Neural cell (in vitro differentiated cells): ENCODE measurements at regions not wholly inside any gene's neighbourhood (a gene's known extent, or its start where the extent isn't known, plus 50 kb on each side); places are given as distances from the start of the nearest gene placed in this dataset.

Experiments
- H2AFZ ChIP-seq: fragments of 200-600, 300-800 bp; sonication (generic), shearing (Covaris generic); 2 replicates; pipeline ENCODE4 v1.6.0; 2014; ENCODE audit warnings: low read depth, mild to moderate bottlenecking, antibody characterized with exemption, low read length, moderate library complexity
- H3F3A ChIP-seq: fragments of 200-600 bp; shearing (Covaris generic); 2 replicates; pipeline ENCODE4 v1.6.1; 2016; ENCODE audit warnings: mild to moderate bottlenecking, moderate library complexity, mixed read lengths, antibody characterized with exemption, low read length; ENCODE audit not compliant: insufficient read depth, poor library complexity, severe bottlenecking
- H3K27ac ChIP-seq: fragments of 200-600, 300-800 bp; sonication (generic), shearing (Covaris generic); 2 replicates; pipeline ENCODE4 v1.5.1; 2014; ENCODE audit warnings: mild to moderate bottlenecking, low read length, moderate library complexity
- H3K27me3 ChIP-seq: fragments of 300-800, 200-600 bp; sonication (generic), shearing (Covaris generic); 2 replicates; pipeline ENCODE4 v1.6.0; 2014; ENCODE audit warnings: mild to moderate bottlenecking, low read depth, low read length, moderate library complexity; ENCODE audit not compliant: insufficient read depth
- H3K36me3 ChIP-seq: fragments of 300-800, 200-600 bp; sonication (generic), shearing (Covaris generic); 2 replicates; pipeline ENCODE4 v1.5.1; 2014; ENCODE audit warnings: mild to moderate bottlenecking, antibody characterized with exemption, low read length, moderate library complexity; ENCODE audit not compliant: insufficient read depth
- H3K4me2 ChIP-seq: fragments of 300-800, 200-600 bp; sonication (generic), shearing (Covaris generic); 2 replicates; pipeline ENCODE4 v1.6.0; 2014; ENCODE audit warnings: mild to moderate bottlenecking, low read length
- H3K4me3 ChIP-seq: fragments of 300-800, 200-600 bp; sonication (generic), shearing (Covaris generic); 2 replicates; pipeline ENCODE4 v1.5.1; 2014; ENCODE audit warnings: mild to moderate bottlenecking, low read length, moderate library complexity
- H3K79me2 ChIP-seq: fragments of 200-600 bp; shearing (Covaris generic); replicated peaks from 2 replicates; pipeline ENCODE4 v1.6.0; 2014; ENCODE audit warnings: mild to moderate bottlenecking, low read length, moderate library complexity; ENCODE audit not compliant: insufficient read depth
- H3K9ac ChIP-seq: fragments of 300-800, 200-600 bp; sonication (generic), shearing (Covaris generic); 2 replicates; pipeline ENCODE4 v1.6.1; 2016; ENCODE audit warnings: mild to moderate bottlenecking, low read length, mixed read lengths
- H3K9me2 ChIP-seq: fragments of 200-600 bp; shearing (Covaris generic); 2 replicates; pipeline ENCODE4 v1.6.1; 2016; ENCODE audit warnings: mild to moderate bottlenecking, low read length, mixed read lengths; ENCODE audit not compliant: insufficient read depth
- H3K9me3 ChIP-seq: fragments of 200-600, 300-800 bp; sonication (generic), shearing (Covaris generic); 2 replicates; pipeline ENCODE4 v1.6.1; 2016; ENCODE audit warnings: mild to moderate bottlenecking, mixed run types, low read length, moderate library complexity, mixed read lengths
- H4K20me1 ChIP-seq: fragments of 200-600 bp; shearing (Covaris generic); 2 replicates; pipeline ENCODE4 v1.6.1; 2016; ENCODE audit warnings: mild to moderate bottlenecking, mixed run types; ENCODE audit not compliant: insufficient read depth
- EP300 ChIP-seq: fragments of 450-650 bp; conservative IDR thresholded peaks from 2 replicates; pipeline ENCODE4 v1.6.1; 2014; ENCODE audit warnings: antibody characterized with exemption, mild to moderate bottlenecking, moderate library complexity; ENCODE audit not compliant: poor library complexity, severe bottlenecking
- EZH2 ChIP-seq: fragments of 200-600, 300-800 bp; shearing (Covaris generic), sonication (generic); IDR thresholded peaks from 2 replicates; pipeline ENCODE4 v1.6.1; 2014; ENCODE audit warnings: antibody characterized with exemption, low read length, borderline replicate concordance, mild to moderate bottlenecking; ENCODE audit not compliant: insufficient read depth, poor library complexity, severe bottlenecking
- MXI1 ChIP-seq: fragments of 450-650 bp; conservative IDR thresholded peaks from 2 replicates; pipeline ENCODE4 v1.6.1; 2014; ENCODE audit warnings: antibody characterized with exemption, mild to moderate bottlenecking; ENCODE audit not compliant: poor library complexity, severe bottlenecking
- POLR2AphosphoS5 ChIP-seq: IDR thresholded peaks from 2 replicates; pipeline ENCODE4 v1.6.1; 2012
- RAD21 ChIP-seq: fragments of 450-650 bp; conservative IDR thresholded peaks from 2 replicates; pipeline ENCODE4 v1.6.1; 2014; ENCODE audit warnings: antibody characterized with exemption, mild to moderate bottlenecking, moderate library complexity
- SMC3 ChIP-seq: fragments of 450-650 bp; conservative IDR thresholded peaks from 2 replicates; pipeline ENCODE4 v1.6.1; 2014; ENCODE audit warnings: antibody characterized with exemption, mild to moderate bottlenecking, moderate library complexity; ENCODE audit not compliant: poor library complexity
- TAF1 ChIP-seq: IDR thresholded peaks from 2 replicates; pipeline ENCODE4 v1.6.1; 2012; ENCODE audit warnings: low read depth
- TF ChIP-seq, protein P1 (sequence below): IDR thresholded peaks from 2 replicates; pipeline ENCODE4 v1.6.1; 2012; ENCODE audit warnings: borderline replicate concordance
- TF ChIP-seq, protein P2 (sequence below): fragments of 450-650 bp; IDR thresholded peaks from 2 replicates; pipeline ENCODE4 v1.5.1; 2014; ENCODE audit warnings: antibody characterized with exemption, mild to moderate bottlenecking, moderate library complexity; ENCODE audit not compliant: poor library complexity, severe bottlenecking

GRCh38 chr3:77815467-77815866, 775.6 kb downstream of the ROBO2 start:
- Histone ChIP-seq H3K27ac (no peak overlapping the region), H3K4me3 (no peak overlapping the region), H2AFZ (no peak overlapping the region), H3K4me2 (no peak overlapping the region), H3K27me3 (no peaks in the 10 kb centered on the region), H3K9ac (no peak overlapping the region), H3K79me2 (no peaks in the 10 kb centered on the region), H4K20me1 (no peaks in the 10 kb centered on the region), H3K9me2 (no peaks in the 10 kb centered on the region), H3K9me3 (no peaks in the 10 kb centered on the region), H3K36me3 (no peaks in the 10 kb centered on the region), H3F3A (no peaks in the 10 kb centered on the region)
- TF ChIP-seq EZH2 (no peak), TAF1 (no peak), EP300 (no peak)

DNA sequence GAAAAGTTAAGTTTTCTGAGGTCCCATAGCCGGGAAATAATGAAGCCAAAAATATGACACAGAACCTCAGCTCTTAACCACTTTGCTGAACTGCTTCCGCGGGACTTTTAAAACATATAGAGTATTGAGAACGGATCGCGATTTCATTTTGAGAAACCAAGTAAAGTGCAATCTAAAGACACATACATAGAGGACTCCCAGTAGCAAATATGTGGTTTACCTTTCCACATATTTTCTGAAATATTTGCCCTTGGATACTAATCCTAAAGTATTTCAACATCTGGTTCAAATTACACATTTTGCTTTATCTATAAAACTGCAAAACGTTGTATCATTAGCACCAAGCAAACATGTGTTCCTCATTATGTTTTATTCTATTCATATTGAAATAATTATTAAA, 776.5 kb downstream of the ROBO2 start:
- no peaks in the 10 kb centered on the region for H4K20me1 ChIP-seq

More for the DNA sequence above, 776.5 kb downstream of the ROBO2 start:
- Histone ChIP-seq H2AFZ (no peak overlapping the region), H3K79me2 (no peaks in the 10 kb centered on the region), H3K27me3 (no peaks in the 10 kb centered on the region), H3F3A (no peaks in the 10 kb centered on the region), H3K4me2 (no peak overlapping the region), H3K27ac (no peak overlapping the region), H3K9me3 (no peaks in the 10 kb centered on the region), H3K9ac (no peak overlapping the region), H3K9me2 (no peaks in the 10 kb centered on the region), H3K36me3 (no peaks in the 10 kb centered on the region), H3K4me3 (no peak overlapping the region)
- no peak for TF ChIP-seq EZH2
- no peak for TF ChIP-seq MXI1
- no peak for TF ChIP-seq SMC3
- TF ChIP-seq, protein P1, sequence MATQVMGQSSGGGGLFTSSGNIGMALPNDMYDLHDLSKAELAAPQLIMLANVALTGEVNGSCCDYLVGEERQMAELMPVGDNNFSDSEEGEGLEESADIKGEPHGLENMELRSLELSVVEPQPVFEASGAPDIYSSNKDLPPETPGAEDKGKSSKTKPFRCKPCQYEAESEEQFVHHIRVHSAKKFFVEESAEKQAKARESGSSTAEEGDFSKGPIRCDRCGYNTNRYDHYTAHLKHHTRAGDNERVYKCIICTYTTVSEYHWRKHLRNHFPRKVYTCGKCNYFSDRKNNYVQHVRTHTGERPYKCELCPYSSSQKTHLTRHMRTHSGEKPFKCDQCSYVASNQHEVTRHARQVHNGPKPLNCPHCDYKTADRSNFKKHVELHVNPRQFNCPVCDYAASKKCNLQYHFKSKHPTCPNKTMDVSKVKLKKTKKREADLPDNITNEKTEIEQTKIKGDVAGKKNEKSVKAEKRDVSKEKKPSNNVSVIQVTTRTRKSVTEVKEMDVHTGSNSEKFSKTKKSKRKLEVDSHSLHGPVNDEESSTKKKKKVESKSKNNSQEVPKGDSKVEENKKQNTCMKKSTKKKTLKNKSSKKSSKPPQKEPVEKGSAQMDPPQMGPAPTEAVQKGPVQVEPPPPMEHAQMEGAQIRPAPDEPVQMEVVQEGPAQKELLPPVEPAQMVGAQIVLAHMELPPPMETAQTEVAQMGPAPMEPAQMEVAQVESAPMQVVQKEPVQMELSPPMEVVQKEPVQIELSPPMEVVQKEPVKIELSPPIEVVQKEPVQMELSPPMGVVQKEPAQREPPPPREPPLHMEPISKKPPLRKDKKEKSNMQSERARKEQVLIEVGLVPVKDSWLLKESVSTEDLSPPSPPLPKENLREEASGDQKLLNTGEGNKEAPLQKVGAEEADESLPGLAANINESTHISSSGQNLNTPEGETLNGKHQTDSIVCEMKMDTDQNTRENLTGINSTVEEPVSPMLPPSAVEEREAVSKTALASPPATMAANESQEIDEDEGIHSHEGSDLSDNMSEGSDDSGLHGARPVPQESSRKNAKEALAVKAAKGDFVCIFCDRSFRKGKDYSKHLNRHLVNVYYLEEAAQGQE: no peak
- TF ChIP-seq, protein P2, sequence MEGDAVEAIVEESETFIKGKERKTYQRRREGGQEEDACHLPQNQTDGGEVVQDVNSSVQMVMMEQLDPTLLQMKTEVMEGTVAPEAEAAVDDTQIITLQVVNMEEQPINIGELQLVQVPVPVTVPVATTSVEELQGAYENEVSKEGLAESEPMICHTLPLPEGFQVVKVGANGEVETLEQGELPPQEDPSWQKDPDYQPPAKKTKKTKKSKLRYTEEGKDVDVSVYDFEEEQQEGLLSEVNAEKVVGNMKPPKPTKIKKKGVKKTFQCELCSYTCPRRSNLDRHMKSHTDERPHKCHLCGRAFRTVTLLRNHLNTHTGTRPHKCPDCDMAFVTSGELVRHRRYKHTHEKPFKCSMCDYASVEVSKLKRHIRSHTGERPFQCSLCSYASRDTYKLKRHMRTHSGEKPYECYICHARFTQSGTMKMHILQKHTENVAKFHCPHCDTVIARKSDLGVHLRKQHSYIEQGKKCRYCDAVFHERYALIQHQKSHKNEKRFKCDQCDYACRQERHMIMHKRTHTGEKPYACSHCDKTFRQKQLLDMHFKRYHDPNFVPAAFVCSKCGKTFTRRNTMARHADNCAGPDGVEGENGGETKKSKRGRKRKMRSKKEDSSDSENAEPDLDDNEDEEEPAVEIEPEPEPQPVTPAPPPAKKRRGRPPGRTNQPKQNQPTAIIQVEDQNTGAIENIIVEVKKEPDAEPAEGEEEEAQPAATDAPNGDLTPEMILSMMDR: no peak
- no peak for TF ChIP-seq RAD21
- TF ChIP-seq TAF1: no peak
- TF ChIP-seq POLR2AphosphoS5: no peak
- no peak for TF ChIP-seq EP300
